ENCODE measurements at regions not wholly inside any gene's neighbourhood (a gene's known extent, or its start where the extent isn't known, plus 50 kb on each side); places are given as distances from the start of the nearest gene placed in this dataset.

DNA sequence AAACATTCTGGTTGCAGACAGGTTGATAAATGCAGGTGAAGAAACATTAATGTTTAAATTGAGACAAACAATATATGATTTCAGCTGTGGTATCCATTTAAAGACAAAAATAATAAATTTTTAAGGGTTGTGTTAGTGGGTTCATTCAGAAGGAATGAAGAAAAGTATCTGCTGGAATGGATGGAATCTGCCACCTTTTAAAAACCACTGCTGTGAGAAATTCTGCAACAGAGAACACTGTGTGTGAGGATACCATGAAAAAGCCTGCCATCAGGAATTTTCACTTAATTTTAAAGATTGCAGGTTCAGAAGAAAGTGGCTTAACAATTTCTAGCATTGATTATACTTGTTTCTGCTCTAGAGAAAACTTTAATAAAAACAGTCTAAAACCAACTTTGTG lies 184.6 kb upstream of the SOX5 start:
- Histone ChIP-seq H3K36me3 (no peaks in the 10 kb centered on the region), H3K4me3 (no peak overlapping the region), H3K27ac (no peak overlapping the region), H3K4me1 (no peaks in the 10 kb centered on the region), H3K27me3 (replicated peaks in 1 of 7) (no peaks in the 10 kb centered on the region), H3K9me3 (no peaks in the 10 kb centered on the region)
- intact Hi-C loops (cut with DNase I; ENCODE audit: low total_unique reads): no loop called here
- DNase-seq: no peak
- TF ChIP-seq POLR2AphosphoS5 (IDR thresholded peaks at IDR 0.05) (no peak), POLR2A (IDR thresholded peaks at IDR 0.05) (no peak)
- TF ChIP-seq, protein P1, sequence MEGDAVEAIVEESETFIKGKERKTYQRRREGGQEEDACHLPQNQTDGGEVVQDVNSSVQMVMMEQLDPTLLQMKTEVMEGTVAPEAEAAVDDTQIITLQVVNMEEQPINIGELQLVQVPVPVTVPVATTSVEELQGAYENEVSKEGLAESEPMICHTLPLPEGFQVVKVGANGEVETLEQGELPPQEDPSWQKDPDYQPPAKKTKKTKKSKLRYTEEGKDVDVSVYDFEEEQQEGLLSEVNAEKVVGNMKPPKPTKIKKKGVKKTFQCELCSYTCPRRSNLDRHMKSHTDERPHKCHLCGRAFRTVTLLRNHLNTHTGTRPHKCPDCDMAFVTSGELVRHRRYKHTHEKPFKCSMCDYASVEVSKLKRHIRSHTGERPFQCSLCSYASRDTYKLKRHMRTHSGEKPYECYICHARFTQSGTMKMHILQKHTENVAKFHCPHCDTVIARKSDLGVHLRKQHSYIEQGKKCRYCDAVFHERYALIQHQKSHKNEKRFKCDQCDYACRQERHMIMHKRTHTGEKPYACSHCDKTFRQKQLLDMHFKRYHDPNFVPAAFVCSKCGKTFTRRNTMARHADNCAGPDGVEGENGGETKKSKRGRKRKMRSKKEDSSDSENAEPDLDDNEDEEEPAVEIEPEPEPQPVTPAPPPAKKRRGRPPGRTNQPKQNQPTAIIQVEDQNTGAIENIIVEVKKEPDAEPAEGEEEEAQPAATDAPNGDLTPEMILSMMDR (IDR thresholded peaks at IDR 0.05 in 8 of 11, conservative IDR thresholded peaks at IDR 0.05 in 3 of 11): no peak

DNA sequence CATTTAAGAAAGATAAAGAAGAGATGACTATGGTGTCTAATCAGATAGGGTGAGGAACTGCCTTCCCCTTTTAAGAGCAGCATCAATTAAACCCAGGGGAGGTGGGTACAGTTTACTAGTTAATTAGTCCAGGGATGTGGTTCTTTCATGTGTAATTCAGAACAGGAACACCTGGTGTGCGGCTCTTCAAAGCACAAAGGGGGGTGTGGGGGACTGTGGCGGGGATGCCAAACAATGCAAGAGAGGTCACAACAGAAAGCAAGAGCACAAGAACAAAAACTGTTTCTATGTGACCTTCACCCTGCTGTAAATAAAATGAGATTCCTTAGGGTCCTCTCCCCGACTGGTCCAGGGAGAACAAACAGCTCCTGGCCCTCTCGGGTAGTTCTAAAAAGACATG lies 183.9 kb upstream of the SOX5 start:
- H3K4me3 ChIP-seq: no peak overlapping the region
- H3K36me3 ChIP-seq: no peaks in the 10 kb centered on the region
- no peaks in the 10 kb centered on the region for H3K27me3 ChIP-seq (replicated peaks in 1 of 7)
- intact Hi-C loops (cut with DNase I; ENCODE audit: low total_unique reads): no loop called here
- H3K4me1 ChIP-seq: no peaks in the 10 kb centered on the region
- no peaks in the 10 kb centered on the region for H3K9me3 ChIP-seq
- H3K27ac ChIP-seq: no peak overlapping the region
- WGBS, 5 donors: 80 to 85% (median 83%) methylated on average over 4 of the region's 4 CpGs
- no peak for TF ChIP-seq POLR2AphosphoS5 (IDR thresholded peaks at IDR 0.05)
- no peak for TF ChIP-seq POLR2A (IDR thresholded peaks at IDR 0.05)
- TF ChIP-seq, protein P1 (IDR thresholded peaks at IDR 0.05 in 8 of 11, conservative IDR thresholded peaks at IDR 0.05 in 3 of 11): no peak
- DNase-seq: no peak

DNA sequence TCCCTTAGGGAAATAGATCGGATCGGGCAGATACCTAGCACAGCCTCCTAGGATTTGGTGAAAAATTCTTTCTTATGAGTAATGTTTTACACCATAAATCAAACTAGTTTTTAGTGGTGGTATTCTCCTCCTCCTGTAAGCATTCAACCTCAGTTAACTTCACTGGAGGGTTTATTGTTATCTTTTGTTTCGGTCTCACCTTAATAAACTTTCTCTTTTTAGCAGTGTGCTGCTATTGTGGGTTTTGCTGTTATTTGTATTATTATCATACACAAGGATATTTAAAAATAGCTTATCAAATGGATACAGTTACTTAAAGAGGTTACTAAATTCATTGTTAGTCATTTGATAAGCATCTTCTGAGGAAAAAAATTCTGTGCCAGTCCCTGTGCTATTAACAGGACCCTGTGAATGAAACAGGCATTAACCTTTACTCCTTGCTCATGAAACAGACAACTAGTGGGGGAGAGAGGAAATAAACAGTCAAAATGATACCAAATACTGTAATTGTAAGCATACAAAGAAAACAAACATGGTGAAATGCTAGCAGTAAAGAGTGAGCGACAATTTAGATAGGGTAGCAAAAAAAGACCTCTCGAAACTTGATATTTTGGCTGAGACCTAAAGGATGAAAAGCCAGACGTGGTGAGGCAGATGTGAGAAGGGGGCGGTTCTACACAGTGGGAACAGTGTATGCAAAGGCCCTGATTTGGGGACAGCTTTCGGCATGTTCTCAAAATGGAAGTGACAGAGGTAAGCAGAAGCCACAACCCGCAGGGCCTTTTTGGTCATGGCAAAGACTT lies 178.7 kb upstream of the SOX5 start:
- no peak for TF ChIP-seq POLR2A (IDR thresholded peaks at IDR 0.05)
- TF ChIP-seq POLR2AphosphoS5 (IDR thresholded peaks at IDR 0.05): no peak
- TF ChIP-seq, protein P1 (IDR thresholded peaks at IDR 0.05 in 8 of 11, conservative IDR thresholded peaks at IDR 0.05 in 3 of 11): no peak
- Histone ChIP-seq H3K36me3 (no peaks in the 10 kb centered on the region), H3K4me1 (no peaks in the 10 kb centered on the region), H3K27me3 (replicated peaks in 1 of 7) (no peaks in the 10 kb centered on the region), H3K27ac (no peak overlapping the region), H3K4me3 (no peak overlapping the region), H3K9me3 (no peaks in the 10 kb centered on the region)
- WGBS, 5 donors: 79 to 92% (median 83%) methylated on average over 9 of the region's 9 CpGs
- intact Hi-C loops (cut with DNase I; ENCODE audit: low total_unique reads): no loop called here
- no peak for DNase-seq

DNA sequence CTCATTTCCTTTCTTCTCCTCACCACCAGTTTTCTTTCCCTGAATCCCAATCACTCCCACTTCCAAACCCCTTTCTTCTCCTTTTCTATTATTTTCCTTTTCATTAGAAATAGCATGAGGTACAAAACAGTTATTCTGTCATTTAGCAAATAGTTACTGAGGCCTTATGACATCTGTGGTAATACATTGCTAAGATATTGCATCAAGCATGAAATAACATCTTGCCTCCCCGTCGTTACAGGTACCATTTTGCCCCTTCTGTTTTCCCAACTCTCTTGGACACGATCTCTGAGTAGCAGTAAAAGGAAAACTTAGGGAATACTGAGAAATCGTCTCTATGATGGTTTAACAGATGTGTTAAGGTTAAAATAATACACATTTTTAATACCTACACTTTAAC lies 175.8 kb upstream of the SOX5 start:
- H3K9me3 ChIP-seq: no peaks in the 10 kb centered on the region
- no peaks in the 10 kb centered on the region for H3K36me3 ChIP-seq
- TF ChIP-seq POLR2A (IDR thresholded peaks at IDR 0.05): no peak
- TF ChIP-seq, protein P1 (IDR thresholded peaks at IDR 0.05 in 8 of 11, conservative IDR thresholded peaks at IDR 0.05 in 3 of 11): no peak
- TF ChIP-seq POLR2AphosphoS5 (IDR thresholded peaks at IDR 0.05): no peak
- WGBS, 5 donors: 84 to 90% (median 87%) methylated on average over 4 of the region's 4 CpGs
- no peak overlapping the region for H3K4me3 ChIP-seq
- H3K27me3 ChIP-seq (replicated peaks in 1 of 7): no peaks in the 10 kb centered on the region
- no peak overlapping the region for H3K27ac ChIP-seq
- intact Hi-C loops (cut with DNase I; ENCODE audit: low total_unique reads): no loop called here
- DNase-seq: no peak
- H3K4me1 ChIP-seq: no peaks in the 10 kb centered on the region

Data from spleen (tissue), 11 donors.